Tibial nerve (tissue), 4 donors: ENCODE measurements at regions not wholly inside any gene's neighbourhood (a gene's known extent, or its start where the extent isn't known, plus 50 kb on each side); places are given as distances from the start of the nearest gene placed in this dataset.

Experiments used
- DNase-seq, 2 donors: peaks; one replicate each; pipeline ENCODE4 v3.0.0-alpha.2; 2019; ENCODE audit warnings: low spot score in 2 of 2
- H3K27ac ChIP-seq, 4 donors: fragments of 200-600 bp; sonication (generic) in 3 of 4; one replicate each; pipeline ENCODE4 v1.5.1; 2017 to 2019; ENCODE audit warnings: mild to moderate bottlenecking in 1 of 4
- H3K27me3 ChIP-seq, 2 donors: fragments of 200-600 bp; sonication (generic) in 1 of 2; one replicate each; pipeline versions ENCODE4 v1.5.1 to v1.6.0; 2017 to 2019
- H3K36me3 ChIP-seq, 3 donors: fragments of 200-600 bp; sonication (generic); one replicate each; pipeline ENCODE4 v1.5.1; 2018 to 2019
- H3K4me1 ChIP-seq, 4 donors: fragments of 200-600 bp; sonication (generic) in 3 of 4; one replicate each; pipeline ENCODE4 v1.5.1; 2017 to 2019
- H3K4me3 ChIP-seq, 4 donors: fragments of 200-600 bp; sonication (generic) in 3 of 4; one replicate each; pipeline ENCODE4 v1.5.1; 2017 to 2019; ENCODE audit warnings: mild to moderate bottlenecking in 1 of 4, moderate library complexity in 1 of 4
- H3K9me3 ChIP-seq, 4 donors: fragments of 200-600 bp; sonication (generic) in 3 of 4; one replicate each; pipeline ENCODE4 v1.5.1; 2017 to 2019
- CTCF ChIP-seq, 5 experiments: fragments of 200-600 bp in 3 of 5; fragments of 450-650 bp in 2 of 5; sonication (generic) in 3 of 5; IDR thresholded peaks; one replicate each; pipeline ENCODE4 v1.5.1; 2016 to 2019; ENCODE audit warnings: antibody characterized with exemption in 5 of 5, mild to moderate bottlenecking in 3 of 5, moderate library complexity in 2 of 5
- EP300 ChIP-seq, 2 donors: sonication (generic); formaldehyde crosslinking; IDR thresholded peaks; one replicate each; pipeline ENCODE4 v1.6.1; 2017; ENCODE audit warnings: antibody characterized with exemption in 2 of 2, mild to moderate bottlenecking in 1 of 2
- POLR2A ChIP-seq, 2 donors: fragments of 450-650 bp; IDR thresholded peaks; one replicate each; pipeline ENCODE4 v1.6.1; 2017; ENCODE audit warnings: antibody characterized with exemption in 2 of 2, mild to moderate bottlenecking in 2 of 2, moderate library complexity in 2 of 2
- WGBS, 2 donors: methylation state at CpG; one replicate each; pipeline ENCODE4 v1.1.5; 2018; 5-methylcytosine and 5-hydroxymethylcytosine counted together

GRCh38 chr18:78160961-78161656, 818.5 kb upstream of the SALL3 start:
- Histone ChIP-seq H3K4me1 (no peaks in the 10 kb centered on the region), H3K9me3 (no peaks in the 10 kb centered on the region), H3K27ac (no peak overlapping the region), H3K4me3 (no peak overlapping the region), H3K27me3 (no peaks in the 10 kb centered on the region), H3K36me3 (no peaks in the 10 kb centered on the region)
- TF ChIP-seq POLR2A (IDR thresholded peaks at IDR 0.05) (no peak), EP300 (IDR thresholded peaks at IDR 0.05) (no peak), CTCF (IDR thresholded peaks at IDR 0.05) (no peak)
- no peak for DNase-seq
- WGBS, 2 donors: 68 to 72% methylated on average over 11 of the region's 11 CpGs

- Histone ChIP-seq H3K4me3 (no peak overlapping the region), H3K27ac (no peak overlapping the region), H3K36me3 (no peaks in the 10 kb centered on the region), H3K27me3 (no peaks in the 10 kb centered on the region), H3K9me3 (no peaks in the 10 kb centered on the region), H3K4me1 (no peaks in the 10 kb centered on the region)
- no peak for TF ChIP-seq EP300 (IDR thresholded peaks at IDR 0.05)
- TF ChIP-seq CTCF (IDR thresholded peaks at IDR 0.05): no peak
- TF ChIP-seq POLR2A (IDR thresholded peaks at IDR 0.05): no peak
- 87 to 88% methylated on average over 7 of the region's 7 CpGs for WGBS, 2 donors
- no peak for DNase-seq
These were observed 814.1 kb upstream of the SALL3 start for GRCh38 chr18:78165525-78165924.

- H3K27ac ChIP-seq: no peak overlapping the region
- H3K4me1 ChIP-seq: no peaks in the 10 kb centered on the region
- no peaks in the 10 kb centered on the region for H3K27me3 ChIP-seq
- H3K4me3 ChIP-seq: no peak overlapping the region
- DNase-seq: no peak
- 56 to 66% methylated on average over 1 of the region's 1 CpG for WGBS, 2 donors
- no peaks in the 10 kb centered on the region for H3K36me3 ChIP-seq
- no peaks in the 10 kb centered on the region for H3K9me3 ChIP-seq
- TF ChIP-seq CTCF (IDR thresholded peaks at IDR 0.05) (no peak), EP300 (IDR thresholded peaks at IDR 0.05) (no peak), POLR2A (IDR thresholded peaks at IDR 0.05) (no peak)
These were observed 811.1 kb upstream of the SALL3 start for GRCh38 chr18:78168526-78168925.

- H3K27me3 ChIP-seq: no peaks in the 10 kb centered on the region
- no peak for TF ChIP-seq EP300 (IDR thresholded peaks at IDR 0.05)
- no peak for TF ChIP-seq CTCF (IDR thresholded peaks at IDR 0.05)
- H3K27ac ChIP-seq: no peak overlapping the region
- no peaks in the 10 kb centered on the region for H3K4me1 ChIP-seq
- WGBS, 2 donors: 64 to 75% methylated on average over 13 of the region's 13 CpGs
- H3K9me3 ChIP-seq: no peaks in the 10 kb centered on the region
- H3K4me3 ChIP-seq: no peak overlapping the region
- H3K36me3 ChIP-seq: no peaks in the 10 kb centered on the region
- DNase-seq: no peak
These were observed 810.3 kb upstream of the SALL3 start for GRCh38 chr18:78169174-78169864.

GRCh38 chr18:78171954-78172353, 807.7 kb upstream of the SALL3 start:
- H3K36me3 ChIP-seq: no peaks in the 10 kb centered on the region
- 70 to 77% methylated on average over 6 of the region's 6 CpGs for WGBS, 2 donors
- H3K9me3 ChIP-seq: no peaks in the 10 kb centered on the region
- H3K27me3 ChIP-seq: no peaks in the 10 kb centered on the region
- no peaks in the 10 kb centered on the region for H3K4me1 ChIP-seq
- no peak for TF ChIP-seq POLR2A (IDR thresholded peaks at IDR 0.05)
- TF ChIP-seq EP300 (IDR thresholded peaks at IDR 0.05): no peak
- TF ChIP-seq CTCF (IDR thresholded peaks at IDR 0.05): no peak
- H3K4me3 ChIP-seq: no peak overlapping the region
- no peak overlapping the region for H3K27ac ChIP-seq
- no peak for DNase-seq
